ENCODE measurements at regions not wholly inside any gene's neighbourhood (a gene's known extent, or its start where the extent isn't known, plus 50 kb on each side); places are given as distances from the start of the nearest gene placed in this dataset.

GRCh38 chr20:39547546-39548408 lies 585.6 kb downstream of the DHX35 start:
- in situ Hi-C loops (cut with HindIII; ENCODE audit: low sequenced_read_pairs): no loop called here

- in situ Hi-C loops (cut with HindIII; ENCODE audit: low sequenced_read_pairs): no loop called here
Observed at GRCh38 chr20:39541136-39541803, 579.1 kb downstream of the DHX35 start.

- in situ Hi-C loops (cut with HindIII; ENCODE audit: low sequenced_read_pairs): no loop called here
Observed at GRCh38 chr20:39538317-39538716, 576.2 kb downstream of the DHX35 start.

DNA sequence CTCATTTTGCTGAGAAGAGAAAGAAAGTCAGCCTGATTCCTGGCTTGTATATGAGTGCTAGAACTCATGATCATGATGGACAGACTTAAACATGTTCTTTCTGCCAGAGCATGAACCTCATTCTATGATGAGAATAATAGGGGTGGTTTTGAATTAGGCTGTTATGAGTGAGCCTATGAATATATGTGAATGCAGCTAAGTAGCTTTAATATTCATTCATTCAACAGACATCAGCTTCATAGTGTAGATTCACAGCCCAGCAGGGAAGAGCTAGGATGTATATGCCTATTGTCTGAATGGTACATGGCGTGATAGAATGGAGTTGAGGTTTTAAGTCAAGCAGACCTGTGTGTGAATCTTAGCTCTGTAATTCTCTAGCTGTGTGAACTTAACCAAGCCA lies 573.2 kb downstream of the DHX35 start:
- in situ Hi-C loops (cut with HindIII; ENCODE audit: low sequenced_read_pairs): no loop called here

GRCh38 chr20:39534846-39535245 lies 572.7 kb downstream of the DHX35 start:
- in situ Hi-C loops (cut with HindIII; ENCODE audit: low sequenced_read_pairs): no loop called here

- in situ Hi-C loops (cut with HindIII; ENCODE audit: low sequenced_read_pairs): no loop called here
Observed at GRCh38 chr20:39533858-39534257, 571.7 kb downstream of the DHX35 start.

DNA sequence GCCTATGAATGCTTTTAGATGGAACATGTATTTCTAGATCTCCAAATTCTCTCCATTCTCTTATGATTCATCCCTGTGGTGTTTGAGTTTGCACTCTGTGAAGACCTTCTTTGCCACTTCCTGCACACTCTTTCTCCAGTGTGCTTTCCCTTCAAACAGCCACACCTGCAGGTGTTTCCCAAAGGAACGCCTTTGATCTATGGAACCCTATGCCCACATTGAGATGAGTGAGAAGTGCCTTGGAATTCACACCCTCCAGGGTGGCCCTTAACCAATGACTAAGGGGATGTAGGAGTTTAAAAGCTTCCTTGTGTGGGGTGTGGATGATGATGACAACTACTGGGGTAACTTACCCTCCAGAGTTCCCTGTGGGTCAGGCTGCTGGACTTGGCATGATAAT lies 570.1 kb downstream of the DHX35 start:
- in situ Hi-C loops (cut with HindIII; ENCODE audit: low sequenced_read_pairs): no loop called here

DNA sequence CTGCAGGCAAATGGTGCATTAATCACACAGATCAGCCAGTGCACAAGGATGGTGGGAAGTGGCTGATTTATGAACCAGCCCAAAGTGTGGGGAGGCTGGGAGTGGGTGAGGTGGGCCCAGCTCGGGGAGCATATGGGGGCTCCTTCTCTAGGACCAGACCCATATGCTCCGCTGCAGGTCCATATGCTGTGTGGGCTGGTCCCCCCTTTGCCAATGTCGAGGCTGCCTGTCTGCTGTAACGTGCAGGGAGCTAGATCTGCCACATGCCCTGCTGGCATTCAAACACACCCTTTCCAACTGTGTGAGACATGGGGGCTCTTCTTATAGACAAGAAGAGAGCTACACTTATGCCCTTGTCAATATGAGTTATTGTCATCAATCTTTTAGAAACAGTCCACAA lies 566.3 kb downstream of the DHX35 start:
- in situ Hi-C loops (cut with HindIII; ENCODE audit: low sequenced_read_pairs): no loop called here

- in situ Hi-C loops (cut with HindIII; ENCODE audit: low sequenced_read_pairs): no loop called here
Observed at GRCh38 chr20:39524371-39524911, 562.3 kb downstream of the DHX35 start.

- in situ Hi-C loops (cut with HindIII; ENCODE audit: low sequenced_read_pairs): no loop called here
Observed at GRCh38 chr20:39523405-39523804, 561.3 kb downstream of the DHX35 start.

GRCh38 chr20:39518654-39519053 lies 556.5 kb downstream of the DHX35 start:
- in situ Hi-C loops (cut with HindIII; ENCODE audit: low sequenced_read_pairs): no loop called here

GRCh38 chr20:39516964-39517363 lies 554.8 kb downstream of the DHX35 start:
- in situ Hi-C loops (cut with HindIII; ENCODE audit: low sequenced_read_pairs): no loop called here

DNA sequence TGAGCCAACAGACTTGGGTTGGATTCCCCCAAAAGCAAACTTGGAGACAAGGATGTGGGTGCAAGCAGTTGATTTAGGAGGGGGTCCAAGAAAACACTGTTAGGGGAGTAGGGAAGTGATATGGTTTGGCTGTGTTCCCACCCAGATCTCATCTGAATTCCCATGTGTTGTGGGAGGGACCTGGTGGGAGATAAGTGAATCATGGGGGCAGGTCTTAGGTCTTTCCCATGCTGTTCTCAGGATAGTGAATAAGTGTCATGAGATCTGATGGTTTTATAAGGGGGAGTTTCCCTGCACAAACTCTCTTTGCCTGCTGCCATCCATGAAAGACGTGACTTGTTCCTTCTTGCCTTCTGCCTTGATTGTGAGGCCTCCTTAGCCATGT lies 542.6 kb downstream of the DHX35 start:
- in situ Hi-C loops (cut with HindIII; ENCODE audit: low sequenced_read_pairs): no loop called here

DNA sequence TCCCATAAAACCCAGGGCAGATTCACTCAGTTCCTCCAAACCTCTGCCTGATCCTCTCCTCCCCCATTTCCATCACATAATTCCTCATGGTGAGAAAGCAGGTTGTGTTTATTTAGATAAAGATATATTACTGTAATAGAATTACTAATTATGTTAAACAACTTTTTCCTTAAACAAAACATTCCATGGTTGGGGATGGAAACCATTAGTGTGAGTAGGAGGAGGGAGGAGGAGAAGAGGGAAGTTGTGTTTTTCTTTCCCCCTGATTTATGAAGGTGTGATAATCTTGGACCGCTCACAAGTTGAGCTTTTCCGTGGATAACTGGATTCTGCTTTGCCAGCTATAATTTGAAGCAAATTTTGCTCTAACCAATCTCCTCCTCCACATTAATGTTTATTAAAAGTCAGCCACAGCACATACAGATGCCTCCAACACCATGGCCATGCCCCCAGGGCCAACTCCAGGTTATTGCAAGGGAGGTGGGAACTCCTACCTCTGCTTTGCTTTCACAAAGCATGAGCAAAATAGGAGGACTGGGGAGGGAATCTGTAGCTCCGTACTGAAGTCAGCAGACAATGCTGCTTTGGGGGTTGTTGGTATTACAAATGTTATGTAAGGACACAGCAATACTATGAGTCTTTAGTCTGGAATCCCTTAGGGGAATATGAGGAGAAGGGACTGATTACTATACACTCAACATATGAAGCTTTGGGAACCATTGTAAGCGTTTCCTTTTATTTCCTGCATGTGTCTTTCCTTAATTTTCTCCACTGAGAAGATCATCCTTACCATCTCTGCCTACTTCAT lies 542.0 kb downstream of the DHX35 start:
- in situ Hi-C loops (cut with HindIII; ENCODE audit: low sequenced_read_pairs): no loop called here

GRCh38 chr20:39492223-39492797 lies 530.2 kb downstream of the DHX35 start:
- in situ Hi-C loops (cut with HindIII; ENCODE audit: low sequenced_read_pairs): no loop called here

DNA sequence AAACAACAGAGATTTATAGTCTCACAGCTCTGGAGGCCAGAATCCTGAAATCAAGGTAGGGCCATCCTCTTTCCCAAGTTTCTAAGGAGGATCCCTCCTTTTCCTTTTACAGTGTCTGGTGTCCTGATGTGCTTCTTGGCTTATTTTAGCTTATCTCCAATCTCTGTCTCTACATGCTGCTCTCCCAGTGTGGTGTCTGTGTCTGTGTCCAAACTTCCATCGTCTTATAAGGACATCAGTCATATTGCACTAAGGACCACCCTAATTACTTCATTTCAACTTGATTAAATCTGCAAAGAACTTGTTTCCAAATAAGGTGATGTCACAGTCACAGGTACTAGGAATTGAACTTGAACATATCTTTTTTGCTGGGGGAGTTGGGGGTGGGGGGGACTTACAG lies 529.6 kb downstream of the DHX35 start:
- in situ Hi-C loops (cut with HindIII; ENCODE audit: low sequenced_read_pairs): no loop called here

DNA sequence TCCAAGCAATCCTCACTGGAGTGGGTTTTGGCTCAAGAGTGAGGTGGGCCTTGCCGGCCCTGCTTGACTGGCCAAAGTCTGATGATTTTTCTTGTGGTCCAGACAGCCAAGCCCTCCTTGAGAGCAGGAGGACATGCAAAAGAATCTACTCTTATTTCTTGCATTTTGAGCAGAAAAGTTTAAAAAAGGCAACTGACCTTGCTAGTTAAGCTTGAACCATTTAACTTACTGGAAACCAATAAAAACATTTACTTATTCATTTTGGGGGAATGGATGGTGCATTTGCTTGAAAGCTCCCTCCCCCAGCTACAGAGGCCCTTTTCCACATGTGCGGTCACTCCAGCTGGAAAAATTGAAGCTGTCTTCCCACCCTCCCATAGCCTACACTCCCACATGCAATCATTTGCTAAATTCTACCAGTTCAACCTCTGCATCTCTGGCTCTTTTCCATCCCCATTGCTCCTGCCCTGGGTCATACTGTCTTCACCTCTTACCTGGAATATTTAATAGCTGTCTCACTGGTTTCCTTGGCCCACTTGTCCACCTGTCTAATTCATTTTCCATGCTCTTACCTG lies 527.9 kb downstream of the DHX35 start:
- in situ Hi-C loops (cut with HindIII; ENCODE audit: low sequenced_read_pairs): no loop called here

- in situ Hi-C loops (cut with HindIII; ENCODE audit: low sequenced_read_pairs): no loop called here
Observed at GRCh38 chr20:39480276-39481043, 518.3 kb downstream of the DHX35 start.

GRCh38 chr20:39479196-39479810 lies 517.2 kb downstream of the DHX35 start:
- in situ Hi-C loops (cut with HindIII; ENCODE audit: low sequenced_read_pairs): no loop called here

All from DLD1 (cell line).